Heart right ventricle (tissue), 16 donors: ENCODE measurements at regions not wholly inside any gene's neighbourhood (a gene's known extent, or its start where the extent isn't known, plus 50 kb on each side); places are given as distances from the start of the nearest gene placed in this dataset.

Source experiments
- ATAC-seq, 8 donors: fragments of 200-7000 bp; cut with Tn5 transposase; one replicate each; pipeline ENCODE4 v1.9.1; 2020; ENCODE audit warnings: mild to moderate bottlenecking in 8 of 8, moderate library complexity in 8 of 8, moderate number of reproducible peaks in 1 of 8
- DNase-seq, 2 donors: peaks; one replicate each; pipeline ENCODE4 v3.0.0-alpha.2; 2020
- H3K27ac ChIP-seq, 10 donors: fragments of 200-600 bp; sonication (generic) in 2 of 10; one replicate each; pipeline versions ENCODE4 v1.5.0 to v1.8.0; 2020 to 2022; ENCODE audit warnings: mild to moderate bottlenecking in 3 of 10
- H3K27me3 ChIP-seq, 7 donors: fragments of 200-600 bp; one replicate each; pipeline ENCODE4 v1.8.0; 2021 to 2022; ENCODE audit warnings: mild to moderate bottlenecking in 2 of 7
- H3K36me3 ChIP-seq, 9 donors: fragments of 200-600 bp; sonication (generic) in 1 of 9; one replicate each; pipeline versions ENCODE4 v1.5.0 to v1.8.0; 2020 to 2022; ENCODE audit warnings: mild to moderate bottlenecking in 2 of 9
- H3K4me1 ChIP-seq, 9 donors: fragments of 200-600 bp; sonication (generic) in 1 of 9; one replicate each; pipeline versions ENCODE4 v1.5.0 to v1.8.0; 2020 to 2022; ENCODE audit warnings: mild to moderate bottlenecking in 4 of 9
- H3K4me3 ChIP-seq, 10 donors: fragments of 200-600 bp; sonication (generic) in 2 of 10; one replicate each; pipeline versions ENCODE4 v1.5.0 to v1.8.0; 2020 to 2022; ENCODE audit warnings: mild to moderate bottlenecking in 7 of 10, moderate library complexity in 2 of 10
- H3K9me3 ChIP-seq, 11 donors: fragments of 200-600 bp in 10 of 11; sonication (generic) in 2 of 11; one replicate each; pipeline versions ENCODE4 v1.5.0 to v1.8.0; 2013 to 2022; ENCODE audit warnings: mild to moderate bottlenecking in 2 of 11, control low read depth in 1 of 11, moderate library complexity in 1 of 11
- CTCF ChIP-seq, 9 donors: fragments of 200-600 bp; sonication (generic) in 2 of 9; IDR thresholded peaks; one replicate each; pipeline versions ENCODE4 v1.5.0 to v1.8.0; 2021 to 2022; ENCODE audit warnings: antibody characterized with exemption in 9 of 9, mild to moderate bottlenecking in 5 of 9, moderate library complexity in 1 of 9
- WGBS, 2 donors: extraction: QIAGEN DNeasy Blood & Tissue Kit; methylation state at CpG; one replicate each; pipeline ENCODE4 v1.1.7; 2013; ENCODE audit warnings: inconsistent platforms in 1 of 2; 5-methylcytosine and 5-hydroxymethylcytosine counted together
- intact Hi-C, 10 donors: fragments of 100-400 bp; cut with DNase I; formaldehyde crosslinking; loops; one replicate each; pipeline versions ENCODE4 v1.11.1 to v1.14.2; 2022
- donor health status: Arrhythmogenic right ventricular cardiomyopathy.
- donor health status: ischemic (EF 13 %, LVEDD 7.1; RV severe dilation, severe dysfunction).
- donor health status: healthy with polysubstance abuse.
- donor health status: DM: no; HTN: yes; CAD: no.
- donor health status: DM: no; HTN: no; CAD: no.
- donor health status: ischemic (EF 25% LVEDD 6.9; RV normal size, moderate dysfunction).
- donor health status: ischemic (EF 25% LVEDD 5.7; RV mildly dilated, moderate dysfunction).
- donor health status: healthy.
- donor health status: DM: yes; HTN: yes; CAD: no.
- donor health status: Ischemic cardiomyopathy.
- donor health status: ischemic (EF 35%, LVEDD 5.7; RV mildly dilated, moderate dysfunction).
- donor health status: nonischemic (EF 11% LVEDD 7.7; RV severe dilation, severe dysfunction).
- donor health status: DM: yes; HTN: yes; CAD: no.
- donor health status: PGD.
- donor health status: ischemic (EF 29% LVEDD 5.4; RV normal size, mild dysfunction).
- donor health status: nonischemic (EF 23%, LVEDD 6.1; RV moderate dilation, normal function).

- intact Hi-C loops = no loop called here
- no peak for ATAC-seq
- 35 to 37% methylated on average over 3 of the region's 3 CpGs for WGBS, 2 donors
Observed at GRCh38 chr16:51383909-51384308, 232.8 kb upstream of the SALL1 start.

GRCh38 chr16:51382940-51383339 is 231.9 kb upstream of the SALL1 start:
- Histone ChIP-seq H3K9me3 (peaks cover 0 to 3% (median 0%) of the 10 kb centered on the region in 11 donors), H3K36me3 (no peaks in the 10 kb centered on the region), H3K27ac (no peak overlapping the region), H3K4me1 (no peaks in the 10 kb centered on the region), H3K4me3 (no peak overlapping the region), H3K27me3 (peaks cover 0 to 16% (median 0%) of the 10 kb centered on the region in 7 donors)
- 82 to 86% methylated on average over 1 of the region's 1 CpG for WGBS, 2 donors
- ATAC-seq = no peak
- TF ChIP-seq CTCF (IDR thresholded peaks at IDR 0.05) = no peak
- DNase-seq = no peak
- intact Hi-C loops = no loop called here

More at GRCh38 chr16:51383909-51384308, 232.8 kb upstream of the SALL1 start:
- peaks cover 0 to 16% (median 0%) of the 10 kb centered on the region in 7 donors for H3K27me3 ChIP-seq
- H3K9me3 ChIP-seq = peaks cover 0 to 9% (median 5%) of the 10 kb centered on the region in 11 donors
- no peaks in the 10 kb centered on the region for H3K4me1 ChIP-seq
- no peak overlapping the region for H3K4me3 ChIP-seq
- no peak overlapping the region for H3K27ac ChIP-seq
- TF ChIP-seq CTCF (IDR thresholded peaks at IDR 0.05) = no peak
- no peak for DNase-seq
- no peaks in the 10 kb centered on the region for H3K36me3 ChIP-seq

- intact Hi-C loops = no loop called here
- TF ChIP-seq CTCF (IDR thresholded peaks at IDR 0.05) = no peak
- Histone ChIP-seq H3K36me3 (no peaks in the 10 kb centered on the region), H3K27me3 (peaks cover 0 to 16% (median 0%) of the 10 kb centered on the region in 7 donors), H3K4me3 (no peak overlapping the region), H3K4me1 (no peaks in the 10 kb centered on the region), H3K9me3 (peaks cover 0 to 3% (median 0%) of the 10 kb centered on the region in 11 donors), H3K27ac (no peak overlapping the region)
- no peak for DNase-seq
- 44 to 51% methylated on average over 3 of the region's 3 CpGs for WGBS, 2 donors
- no peak for ATAC-seq
Observed at GRCh38 chr16:51382211-51382610, 231.1 kb upstream of the SALL1 start.

- peaks cover 0 to 8% (median 0%) of the 10 kb centered on the region in 7 donors for H3K27me3 ChIP-seq
- 81 to 85% methylated on average over 3 of the region's 3 CpGs for WGBS, 2 donors
- intact Hi-C loops = no loop called here
- DNase-seq (no peak), ATAC-seq (no peak)
- H3K9me3 ChIP-seq = no peaks in the 10 kb centered on the region
- no peak overlapping the region for H3K4me3 ChIP-seq
- no peaks in the 10 kb centered on the region for H3K4me1 ChIP-seq
- H3K36me3 ChIP-seq = no peaks in the 10 kb centered on the region
- H3K27ac ChIP-seq = no peak overlapping the region
- TF ChIP-seq CTCF (IDR thresholded peaks at IDR 0.05) = peak in 1 of 9 donors; percentile 10
Observed at GRCh38 chr16:51376080-51376479, 225.0 kb upstream of the SALL1 start.
